ENCODE measurements at regions not wholly inside any gene's neighbourhood (a gene's known extent, or its start where the extent isn't known, plus 50 kb on each side); places are given as distances from the start of the nearest gene placed in this dataset.

DNA sequence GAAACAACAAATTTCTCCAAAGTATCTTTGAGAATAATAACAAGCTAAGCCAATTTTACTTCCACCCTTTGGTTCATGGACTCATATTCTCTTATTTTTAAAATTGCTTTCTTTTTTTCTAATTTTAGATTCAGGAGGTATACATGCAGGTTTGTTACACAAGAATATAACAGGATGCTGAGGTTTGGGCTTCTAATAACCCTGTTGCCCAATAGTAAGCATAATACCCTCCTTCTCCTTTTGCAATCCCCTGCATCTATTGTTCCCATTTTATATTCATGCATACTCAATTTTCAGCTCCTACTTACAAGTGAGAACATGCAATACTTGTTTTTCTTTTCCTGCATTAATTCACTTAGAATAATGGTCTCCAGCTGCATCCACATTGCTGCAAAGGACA is 202.3 kb upstream of the FSTL5 start:
- no peak for TF ChIP-seq EZH2 (IDR thresholded peaks at IDR 0.05; ENCODE audit: borderline replicate concordance, low read length)
- TF ChIP-seq, protein P1, sequence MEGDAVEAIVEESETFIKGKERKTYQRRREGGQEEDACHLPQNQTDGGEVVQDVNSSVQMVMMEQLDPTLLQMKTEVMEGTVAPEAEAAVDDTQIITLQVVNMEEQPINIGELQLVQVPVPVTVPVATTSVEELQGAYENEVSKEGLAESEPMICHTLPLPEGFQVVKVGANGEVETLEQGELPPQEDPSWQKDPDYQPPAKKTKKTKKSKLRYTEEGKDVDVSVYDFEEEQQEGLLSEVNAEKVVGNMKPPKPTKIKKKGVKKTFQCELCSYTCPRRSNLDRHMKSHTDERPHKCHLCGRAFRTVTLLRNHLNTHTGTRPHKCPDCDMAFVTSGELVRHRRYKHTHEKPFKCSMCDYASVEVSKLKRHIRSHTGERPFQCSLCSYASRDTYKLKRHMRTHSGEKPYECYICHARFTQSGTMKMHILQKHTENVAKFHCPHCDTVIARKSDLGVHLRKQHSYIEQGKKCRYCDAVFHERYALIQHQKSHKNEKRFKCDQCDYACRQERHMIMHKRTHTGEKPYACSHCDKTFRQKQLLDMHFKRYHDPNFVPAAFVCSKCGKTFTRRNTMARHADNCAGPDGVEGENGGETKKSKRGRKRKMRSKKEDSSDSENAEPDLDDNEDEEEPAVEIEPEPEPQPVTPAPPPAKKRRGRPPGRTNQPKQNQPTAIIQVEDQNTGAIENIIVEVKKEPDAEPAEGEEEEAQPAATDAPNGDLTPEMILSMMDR (conservative IDR thresholded peaks at IDR 0.05 in 1 of 2, IDR thresholded peaks at IDR 0.05 in 1 of 2; ENCODE audit: extremely low read depth in 1 of 2, insufficient read depth in 1 of 2, low read depth in 1 of 2, low read length in 2 of 2) = no peak
